ENCODE measurements at regions not wholly inside any gene's neighbourhood (a gene's known extent, or its start where the extent isn't known, plus 50 kb on each side); places are given as distances from the start of the nearest gene placed in this dataset.

- Mint-ChIP-seq H3K36me3 (ENCODE audit: low read depth) (no peaks in the 10 kb centered on the region), H3K27ac (no peak overlapping the region), H3K27me3 (ENCODE audit: low read depth) (no peaks in the 10 kb centered on the region), H3K4me1 (ENCODE audit: low read depth) (no peaks in the 10 kb centered on the region), H3K9me3 (no peaks in the 10 kb centered on the region), H3K4me3 (no peak overlapping the region)
These were observed 417.6 kb upstream of the MEX3C start for GRCh38 chr18:51614967-51615571.

- Mint-ChIP-seq H3K36me3 (ENCODE audit: low read depth) (no peaks in the 10 kb centered on the region), H3K4me1 (ENCODE audit: low read depth) (no peaks in the 10 kb centered on the region), H3K27ac (no peak overlapping the region), H3K4me3 (no peak overlapping the region), H3K27me3 (ENCODE audit: low read depth) (peaks cover 10% of the 10 kb centered on the region), H3K9me3 (no peaks in the 10 kb centered on the region)
These were observed 419.7 kb upstream of the MEX3C start for GRCh38 chr18:51617167-51617566.

- H3K27me3 Mint-ChIP-seq (ENCODE audit: low read depth) = peaks cover 12% of the 10 kb centered on the region
- no peaks in the 10 kb centered on the region for H3K4me1 Mint-ChIP-seq (ENCODE audit: low read depth)
- no peaks in the 10 kb centered on the region for H3K9me3 Mint-ChIP-seq
- no peaks in the 10 kb centered on the region for H3K36me3 Mint-ChIP-seq (ENCODE audit: low read depth)
- no peak overlapping the region for H3K4me3 Mint-ChIP-seq
- H3K27ac Mint-ChIP-seq = no peak overlapping the region
These were observed 420.2 kb upstream of the MEX3C start for GRCh38 chr18:51617572-51618260.

- H3K4me1 Mint-ChIP-seq (ENCODE audit: low read depth) = no peaks in the 10 kb centered on the region
- H3K4me3 Mint-ChIP-seq = no peak overlapping the region
- peaks cover 16% of the 10 kb centered on the region for H3K27me3 Mint-ChIP-seq (ENCODE audit: low read depth)
- no peaks in the 10 kb centered on the region for H3K36me3 Mint-ChIP-seq (ENCODE audit: low read depth)
- H3K9me3 Mint-ChIP-seq = no peaks in the 10 kb centered on the region
- no peak overlapping the region for H3K27ac Mint-ChIP-seq
These were observed 421.8 kb upstream of the MEX3C start for GRCh38 chr18:51619283-51619682.

- H3K36me3 Mint-ChIP-seq (ENCODE audit: low read depth) = no peaks in the 10 kb centered on the region
- no peaks in the 10 kb centered on the region for H3K4me1 Mint-ChIP-seq (ENCODE audit: low read depth)
- no peaks in the 10 kb centered on the region for H3K9me3 Mint-ChIP-seq
- H3K27me3 Mint-ChIP-seq (ENCODE audit: low read depth) = peaks cover 16% of the 10 kb centered on the region
- H3K27ac Mint-ChIP-seq = no peak overlapping the region
- H3K4me3 Mint-ChIP-seq = no peak overlapping the region
These were observed 423.8 kb upstream of the MEX3C start for GRCh38 chr18:51621113-51621863.

GRCh38 chr18:51621864-51622160 is 424.3 kb upstream of the MEX3C start:
- H3K4me3 Mint-ChIP-seq = no peak overlapping the region
- H3K4me1 Mint-ChIP-seq (ENCODE audit: low read depth) = no peaks in the 10 kb centered on the region
- peaks cover 16% of the 10 kb centered on the region for H3K27me3 Mint-ChIP-seq (ENCODE audit: low read depth)

GRCh38 chr18:51622702-51623101 is 425.2 kb upstream of the MEX3C start:
- H3K36me3 Mint-ChIP-seq (ENCODE audit: low read depth) = no peaks in the 10 kb centered on the region
- H3K27ac Mint-ChIP-seq = no peak overlapping the region
- H3K4me3 Mint-ChIP-seq = no peak overlapping the region
- no peaks in the 10 kb centered on the region for H3K4me1 Mint-ChIP-seq (ENCODE audit: low read depth)
- peaks cover 16% of the 10 kb centered on the region for H3K27me3 Mint-ChIP-seq (ENCODE audit: low read depth)
- H3K9me3 Mint-ChIP-seq = no peaks in the 10 kb centered on the region

More at GRCh38 chr18:51621864-51622160, 424.3 kb upstream of the MEX3C start:
- H3K9me3 Mint-ChIP-seq = no peaks in the 10 kb centered on the region
- no peak overlapping the region for H3K27ac Mint-ChIP-seq
- no peaks in the 10 kb centered on the region for H3K36me3 Mint-ChIP-seq (ENCODE audit: low read depth)

GRCh38 chr18:51623653-51624052 is 426.2 kb upstream of the MEX3C start:
- Mint-ChIP-seq H3K27ac (no peak overlapping the region), H3K9me3 (no peaks in the 10 kb centered on the region), H3K36me3 (ENCODE audit: low read depth) (no peaks in the 10 kb centered on the region), H3K4me3 (no peak overlapping the region), H3K27me3 (ENCODE audit: low read depth) (peaks cover 16% of the 10 kb centered on the region), H3K4me1 (ENCODE audit: low read depth) (no peaks in the 10 kb centered on the region)

GRCh38 chr18:51630706-51631105 is 433.2 kb upstream of the MEX3C start:
- Mint-ChIP-seq H3K4me3 (no peak overlapping the region), H3K4me1 (ENCODE audit: low read depth) (no peaks in the 10 kb centered on the region), H3K9me3 (no peaks in the 10 kb centered on the region), H3K36me3 (ENCODE audit: low read depth) (no peaks in the 10 kb centered on the region), H3K27ac (no peak overlapping the region), H3K27me3 (ENCODE audit: low read depth) (no peaks in the 10 kb centered on the region)

- Mint-ChIP-seq H3K36me3 (ENCODE audit: low read depth) (no peaks in the 10 kb centered on the region), H3K9me3 (no peaks in the 10 kb centered on the region), H3K27ac (no peak overlapping the region), H3K27me3 (ENCODE audit: low read depth) (no peaks in the 10 kb centered on the region), H3K4me1 (ENCODE audit: low read depth) (no peaks in the 10 kb centered on the region), H3K4me3 (no peak overlapping the region)
These were observed 440.4 kb upstream of the MEX3C start for GRCh38 chr18:51637881-51638280.

GRCh38 chr18:51639541-51639940 is 442.1 kb upstream of the MEX3C start:
- Mint-ChIP-seq H3K27ac (no peak overlapping the region), H3K27me3 (ENCODE audit: low read depth) (no peaks in the 10 kb centered on the region), H3K4me3 (no peak overlapping the region), H3K36me3 (ENCODE audit: low read depth) (no peaks in the 10 kb centered on the region), H3K9me3 (no peaks in the 10 kb centered on the region), H3K4me1 (ENCODE audit: low read depth) (no peaks in the 10 kb centered on the region)

- H3K27ac Mint-ChIP-seq = no peak overlapping the region
- no peaks in the 10 kb centered on the region for H3K4me1 Mint-ChIP-seq (ENCODE audit: low read depth)
- no peaks in the 10 kb centered on the region for H3K27me3 Mint-ChIP-seq (ENCODE audit: low read depth)
- no peaks in the 10 kb centered on the region for H3K36me3 Mint-ChIP-seq (ENCODE audit: low read depth)
- no peak overlapping the region for H3K4me3 Mint-ChIP-seq
- H3K9me3 Mint-ChIP-seq = no peaks in the 10 kb centered on the region
These were observed 446.0 kb upstream of the MEX3C start for GRCh38 chr18:51643483-51643882.

GRCh38 chr18:51645607-51646006 is 448.1 kb upstream of the MEX3C start:
- Mint-ChIP-seq H3K9me3 (no peaks in the 10 kb centered on the region), H3K4me3 (no peak overlapping the region), H3K27me3 (ENCODE audit: low read depth) (no peaks in the 10 kb centered on the region), H3K4me1 (ENCODE audit: low read depth) (no peaks in the 10 kb centered on the region), H3K27ac (no peak overlapping the region), H3K36me3 (ENCODE audit: low read depth) (no peaks in the 10 kb centered on the region)

- H3K27ac Mint-ChIP-seq = no peak overlapping the region
These were observed 449.9 kb upstream of the MEX3C start for GRCh38 chr18:51647346-51647745.

GRCh38 chr18:51647942-51648341 is 450.5 kb upstream of the MEX3C start:
- no peak overlapping the region for H3K27ac Mint-ChIP-seq
- H3K9me3 Mint-ChIP-seq = no peaks in the 10 kb centered on the region
- H3K4me3 Mint-ChIP-seq = no peak overlapping the region
- H3K36me3 Mint-ChIP-seq (ENCODE audit: low read depth) = no peaks in the 10 kb centered on the region
- no peaks in the 10 kb centered on the region for H3K27me3 Mint-ChIP-seq (ENCODE audit: low read depth)
- H3K4me1 Mint-ChIP-seq (ENCODE audit: low read depth) = no peaks in the 10 kb centered on the region

More at GRCh38 chr18:51647346-51647745, 449.9 kb upstream of the MEX3C start:
- Mint-ChIP-seq H3K27me3 (ENCODE audit: low read depth) (no peaks in the 10 kb centered on the region), H3K9me3 (no peaks in the 10 kb centered on the region), H3K4me1 (ENCODE audit: low read depth) (no peaks in the 10 kb centered on the region), H3K4me3 (no peak overlapping the region), H3K36me3 (ENCODE audit: low read depth) (no peaks in the 10 kb centered on the region)
